HG03378 (cell line): ENCODE measurements at regions not wholly inside any gene's neighbourhood (a gene's known extent, or its start where the extent isn't known, plus 50 kb on each side); places are given as distances from the start of the nearest gene placed in this dataset.

Experiments used
- ATAC-seq: cut with Tn5 transposase; IDR thresholded peaks from one replicate; pipeline ENCODE4 v1.9.1; 2021; ENCODE audit warnings: mild to moderate bottlenecking, moderate library complexity; ENCODE audit not compliant: unreplicated experiment

DNA sequence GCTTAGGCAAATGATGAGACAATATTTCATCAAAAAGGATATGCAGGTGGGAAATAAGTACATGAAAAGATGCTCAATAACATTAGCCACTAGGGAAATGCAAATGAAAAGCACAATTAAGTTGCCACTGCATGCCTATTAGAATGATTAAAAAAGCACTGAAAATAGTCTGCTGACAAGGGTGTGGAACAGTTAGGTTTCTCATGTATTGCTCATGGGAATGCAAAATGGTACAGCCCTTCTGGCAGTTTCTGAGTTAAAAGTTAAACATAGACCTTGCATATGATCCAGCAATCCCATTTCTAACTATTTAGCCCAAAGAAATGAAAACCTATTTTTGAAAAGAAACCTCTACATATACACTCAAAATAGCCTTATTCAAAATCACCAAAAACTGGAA, 393.0 kb downstream of the BMP4 start:
- no peak for ATAC-seq

DNA sequence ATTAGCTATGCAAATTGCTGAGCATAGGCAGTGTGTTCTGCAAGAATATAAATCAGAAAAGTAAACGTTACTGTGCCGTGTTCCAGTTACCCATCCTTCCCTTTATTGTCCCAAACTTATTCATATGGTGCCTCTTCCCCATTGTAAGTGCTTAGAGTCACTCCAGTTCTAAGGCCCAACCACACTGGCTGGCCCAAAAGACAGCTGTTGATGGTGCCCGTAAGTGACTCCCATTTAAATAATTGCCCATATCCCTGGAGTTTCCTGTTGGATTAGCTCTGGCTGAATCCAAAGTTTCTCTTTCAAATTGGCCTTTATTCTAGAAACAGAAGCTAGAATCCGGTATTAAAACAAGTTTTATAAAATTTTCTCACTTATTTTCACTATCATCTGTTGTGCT, 400.1 kb upstream of the DDHD1 start:
- no peak for ATAC-seq

DNA sequence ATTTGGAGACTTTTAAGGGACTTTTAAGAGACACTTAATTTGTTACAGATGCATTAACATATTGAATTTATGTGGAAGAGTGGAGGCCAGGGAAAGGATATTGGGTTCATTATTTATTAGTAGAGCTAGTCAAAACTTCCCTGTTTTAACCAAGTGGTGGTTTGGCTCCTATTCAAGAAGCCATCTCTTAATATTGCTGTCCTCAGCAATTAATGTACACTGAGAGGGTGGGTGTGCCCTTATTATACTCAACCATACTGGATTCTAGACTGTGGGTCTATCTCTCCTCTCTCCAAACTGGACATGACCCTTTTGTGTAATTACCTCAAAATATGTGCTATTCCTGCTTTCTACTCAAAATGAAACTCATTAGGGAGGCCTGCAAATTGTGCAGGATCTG, 398.7 kb upstream of the DDHD1 start:
- ATAC-seq = no peak

DNA sequence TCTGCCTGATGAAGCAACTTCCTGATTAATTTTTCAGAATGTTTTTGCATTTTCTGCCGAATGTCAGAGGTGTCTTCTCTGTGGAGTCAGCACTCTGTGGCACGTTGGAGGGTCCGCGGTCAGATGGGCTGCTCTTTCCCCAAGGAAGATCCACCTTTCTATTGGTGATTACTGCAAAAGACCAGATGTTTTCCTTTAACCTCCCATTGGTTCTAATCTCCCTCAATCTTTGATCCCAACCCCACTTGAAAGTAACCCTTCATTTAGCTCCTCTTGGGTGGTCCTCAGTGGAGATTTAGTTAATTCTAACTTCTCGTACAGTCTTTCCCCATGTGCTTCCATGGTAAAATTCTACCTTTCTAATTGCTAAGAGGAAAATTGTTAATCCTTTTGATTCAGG, 397.7 kb upstream of the DDHD1 start:
- ATAC-seq = no peak

DNA sequence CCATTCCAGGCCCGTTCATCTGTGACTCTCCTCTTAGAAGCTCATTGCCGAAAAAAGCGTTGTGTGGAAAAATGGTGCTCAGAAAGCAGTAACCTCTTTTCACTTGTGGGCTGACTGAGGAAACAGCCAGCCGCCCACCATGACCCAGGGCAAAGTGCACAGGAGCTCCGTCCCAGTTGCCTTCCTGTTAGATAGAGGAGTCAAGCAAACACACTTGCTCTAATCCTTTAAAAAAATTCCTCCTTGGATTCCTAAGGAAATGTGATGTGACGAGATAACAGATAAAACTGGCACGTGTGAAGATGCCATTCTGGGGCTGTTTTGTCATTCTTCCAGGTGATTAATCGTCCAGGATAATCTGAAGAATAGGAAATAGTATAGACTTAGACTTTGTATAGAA, 396.8 kb upstream of the DDHD1 start:
- ATAC-seq = no peak

DNA sequence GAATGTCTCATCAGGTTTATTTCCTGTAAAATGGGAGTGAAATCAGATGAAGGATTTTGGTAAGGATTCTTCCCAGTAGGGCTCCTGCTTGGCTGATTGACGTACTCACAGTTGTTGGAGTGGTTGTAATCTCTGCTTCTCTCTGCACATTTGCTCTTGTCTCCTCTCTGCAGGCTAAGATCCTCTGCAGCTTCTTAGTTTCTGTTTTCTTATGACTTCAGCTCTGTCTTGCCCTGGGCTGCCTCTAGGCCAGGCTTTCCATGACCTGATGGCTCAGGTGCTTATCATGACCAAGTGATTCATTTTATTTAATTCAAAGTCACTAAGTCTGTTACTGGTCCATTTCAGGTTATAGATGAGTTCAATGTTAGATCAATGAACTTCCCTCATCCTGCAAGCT, 394.5 kb upstream of the DDHD1 start:
- no peak for ATAC-seq

DNA sequence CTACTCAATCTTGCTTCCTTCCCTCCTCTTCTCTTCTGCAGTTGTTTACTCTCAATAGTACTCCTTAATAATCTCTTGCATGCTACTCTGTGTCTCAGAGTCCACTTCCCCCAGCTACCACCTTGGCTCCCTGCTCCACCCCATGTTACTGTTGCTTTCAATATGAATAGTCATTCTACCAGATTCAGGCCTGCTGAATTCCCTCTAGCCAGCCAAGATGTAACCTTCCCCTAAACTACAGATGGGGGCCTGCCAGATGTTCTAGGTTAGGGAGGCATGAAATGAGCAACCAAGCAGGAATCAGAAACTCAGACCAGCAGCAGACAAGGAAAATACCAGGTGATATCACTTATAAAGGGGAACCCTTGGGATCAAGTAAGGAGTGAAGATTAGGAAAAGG, 392.1 kb upstream of the DDHD1 start:
- peak; percentile 68 for ATAC-seq

DNA sequence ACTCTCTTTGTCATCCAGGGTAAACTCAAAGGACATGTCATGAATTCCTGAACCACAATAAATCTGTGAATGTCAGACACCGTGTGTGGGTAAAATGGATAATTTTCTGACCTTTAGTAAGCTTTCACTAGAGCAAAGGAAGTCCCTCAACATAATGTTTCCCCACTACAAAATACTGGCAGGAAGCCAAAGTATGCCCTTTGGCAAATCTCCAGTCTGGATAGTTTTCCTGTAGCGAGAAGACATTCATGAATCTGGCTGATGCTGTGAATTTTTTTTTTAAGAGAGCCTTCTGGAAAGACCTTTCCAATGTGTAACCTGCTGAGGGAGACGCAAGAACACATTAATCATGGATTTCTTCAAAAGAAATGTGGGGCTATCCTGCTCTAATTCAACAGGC, 389.6 kb upstream of the DDHD1 start:
- no peak for ATAC-seq

DNA sequence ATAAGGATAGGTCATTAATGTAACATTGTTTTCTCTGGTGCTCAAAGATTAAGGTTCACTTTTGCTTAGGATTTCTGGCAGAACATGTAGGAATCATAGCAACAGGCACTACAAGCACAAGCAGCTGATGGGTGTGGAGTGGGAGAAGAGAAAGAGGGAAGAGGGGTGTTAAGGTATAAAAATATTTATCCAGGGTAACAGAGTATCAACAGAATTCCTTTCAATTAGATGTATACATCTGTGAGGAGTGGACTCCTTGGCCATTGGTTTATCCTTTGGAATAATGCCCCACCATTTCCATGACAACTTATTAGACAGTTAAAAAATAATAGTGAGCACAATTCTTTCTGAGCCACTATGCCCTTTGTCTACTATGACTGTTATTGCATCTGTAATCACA, 388.3 kb upstream of the DDHD1 start:
- ATAC-seq = no peak

DNA sequence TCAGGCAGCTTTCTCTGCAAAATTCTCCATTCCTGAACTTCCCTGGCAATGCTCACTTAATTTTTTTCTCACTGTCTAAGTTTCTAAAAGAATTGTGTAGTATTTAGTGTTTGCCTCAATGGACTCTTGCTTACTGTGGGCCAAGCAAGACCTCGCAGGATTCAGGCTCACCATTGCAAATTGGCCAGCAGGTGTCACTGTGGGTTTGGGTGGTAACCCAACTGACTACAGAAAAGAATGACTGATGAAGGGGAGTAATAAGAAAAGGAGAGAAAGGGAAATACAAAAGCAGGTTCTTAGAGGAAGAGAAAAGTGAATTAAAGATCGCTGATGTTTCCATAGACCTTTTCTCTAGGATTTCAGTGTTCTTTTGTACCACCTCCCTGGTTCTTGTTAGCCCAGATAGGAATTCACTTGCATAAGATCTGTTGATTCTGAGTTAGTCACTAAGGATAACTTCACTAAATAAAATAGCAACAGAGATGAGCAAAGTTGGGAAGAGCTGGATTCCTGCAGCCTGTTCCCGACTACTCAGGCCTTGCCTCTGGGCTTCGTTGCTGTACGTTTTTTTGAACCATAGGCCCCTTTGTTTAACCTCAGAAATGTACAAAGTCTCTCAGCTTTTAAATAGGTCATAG, 386.5 kb upstream of the DDHD1 start:
- ATAC-seq = peak; percentile 72

DNA sequence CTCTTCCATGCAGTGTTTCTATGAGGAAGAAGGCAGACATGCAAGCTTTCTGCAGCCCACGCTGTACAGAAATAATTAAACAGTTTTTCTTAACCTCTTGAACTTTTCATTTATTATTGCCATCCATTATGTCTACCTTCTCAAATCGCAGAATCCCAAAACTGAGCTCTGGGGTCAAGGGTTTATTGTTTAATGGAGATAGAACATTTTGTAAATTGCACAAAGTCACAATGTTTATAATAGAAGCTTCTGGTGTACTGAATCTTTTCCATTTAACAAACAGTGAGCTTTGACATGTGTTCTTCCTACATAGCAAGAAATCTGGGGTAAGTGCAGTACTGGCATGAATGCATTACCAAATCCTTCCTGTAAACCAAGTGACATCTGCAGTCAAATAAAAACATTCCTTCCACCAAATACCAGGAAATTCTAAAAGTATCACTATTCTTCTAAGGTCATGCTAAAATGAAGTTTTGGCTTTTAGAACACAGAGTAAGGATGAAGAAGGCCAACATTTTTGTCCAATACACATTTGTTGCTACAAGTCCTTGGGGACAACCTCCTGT, 385.3 kb upstream of the DDHD1 start:
- ATAC-seq = no peak

DNA sequence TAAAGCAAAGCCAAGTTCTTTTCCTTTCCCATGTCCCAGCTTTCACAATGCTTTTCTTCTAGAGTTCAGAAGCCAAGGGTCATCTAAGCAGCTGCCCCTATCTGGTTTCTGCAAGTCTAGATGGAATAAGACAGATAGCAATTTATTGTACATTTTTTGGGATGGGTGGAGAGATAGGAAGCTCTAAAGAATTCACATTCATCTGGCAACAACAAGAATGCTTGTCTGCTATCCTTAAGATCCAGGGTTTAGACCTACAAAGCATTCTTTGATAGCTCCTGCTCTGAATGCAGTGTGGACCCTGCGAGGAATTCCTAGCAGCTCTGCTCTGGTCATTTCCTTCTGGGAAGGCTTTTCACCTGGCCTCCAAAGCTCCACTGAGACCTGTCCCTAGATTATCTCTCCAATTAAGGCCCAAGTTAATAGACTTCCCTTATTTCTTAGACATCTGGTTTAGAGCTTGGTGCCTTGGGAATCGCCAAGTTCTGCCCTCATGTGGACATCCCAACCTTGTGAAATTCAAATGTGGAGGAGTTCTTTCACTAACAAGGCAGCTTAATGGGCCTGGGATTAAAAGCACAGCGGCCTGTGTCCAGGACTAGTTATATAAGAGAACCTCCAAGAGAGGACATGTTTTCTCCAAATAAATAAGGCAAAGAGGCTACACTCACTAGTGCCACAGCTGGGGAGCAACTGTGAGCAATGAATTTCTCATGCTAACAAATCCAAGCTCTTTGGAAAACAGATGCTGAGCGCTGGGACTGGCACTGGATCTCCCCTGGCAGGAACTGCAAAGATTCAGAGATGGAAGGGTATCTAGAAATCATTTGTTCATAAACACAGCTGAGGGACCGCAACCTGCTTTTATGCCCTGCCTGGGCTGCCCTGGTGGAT, 384.5 kb upstream of the DDHD1 start:
- no peak for ATAC-seq

DNA sequence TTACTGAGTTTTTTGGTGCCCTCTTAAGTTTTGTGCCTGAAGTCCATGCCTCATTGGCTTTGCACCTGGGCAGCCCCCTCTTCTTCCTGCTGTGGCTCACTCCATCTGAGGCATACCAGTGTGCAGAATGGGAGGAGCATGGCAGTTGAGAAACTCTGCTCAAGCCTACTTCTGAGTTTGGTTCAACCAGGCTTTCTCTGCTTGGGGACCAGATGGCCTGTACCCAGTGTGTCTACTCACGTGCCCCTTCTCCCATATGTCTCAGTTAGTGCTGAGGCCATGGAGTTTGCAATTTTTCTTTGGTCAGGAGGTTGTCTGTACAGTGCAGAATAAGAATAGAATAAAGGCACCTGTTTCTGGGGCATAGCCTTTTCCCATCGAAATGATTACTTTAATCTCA, 383.3 kb upstream of the DDHD1 start:
- no peak for ATAC-seq

DNA sequence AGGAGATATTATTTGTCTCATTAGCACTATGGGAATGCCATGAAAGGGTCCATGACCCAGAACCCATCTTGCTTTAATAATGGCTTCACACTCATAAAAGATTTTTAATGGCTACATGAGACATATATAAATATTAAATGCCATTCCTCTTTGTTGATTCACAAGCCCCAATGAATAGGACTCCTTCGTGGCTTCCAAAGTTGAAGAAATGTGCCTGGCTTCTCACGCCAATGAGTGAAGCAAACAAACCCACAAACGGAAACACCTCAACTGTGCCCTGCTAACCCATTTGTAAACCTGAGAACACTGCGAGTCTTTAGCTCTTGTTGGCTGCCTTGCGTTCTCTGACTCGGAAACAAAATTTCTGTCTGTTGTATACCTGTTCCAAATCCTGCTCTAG, 381.7 kb upstream of the DDHD1 start:
- ATAC-seq = no peak

DNA sequence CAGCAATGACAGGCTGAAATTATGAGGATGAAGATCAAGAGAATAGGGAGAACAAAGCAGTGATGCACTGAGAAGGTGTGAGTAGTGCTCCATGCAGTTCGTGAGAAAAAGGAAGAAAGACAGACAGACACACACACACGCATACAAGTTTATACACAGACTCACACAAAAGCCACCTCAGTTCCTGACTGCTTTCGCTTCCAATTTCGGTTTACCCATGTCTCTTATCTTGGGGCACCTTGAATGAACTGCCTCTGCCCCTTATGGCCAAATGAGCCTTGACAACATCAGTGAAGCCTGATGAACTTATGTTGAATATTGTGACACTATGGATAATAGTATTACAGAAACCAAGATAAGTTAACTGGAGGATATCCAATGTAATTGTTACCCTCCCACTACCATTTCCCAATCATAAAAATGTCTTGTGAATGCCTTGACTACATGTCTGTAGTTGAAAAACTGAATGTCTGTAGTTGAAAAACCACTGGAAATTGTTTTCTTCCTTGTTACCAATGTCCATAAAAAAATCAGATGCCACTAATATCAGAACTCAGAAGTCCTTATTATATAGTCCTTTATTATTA, 380.4 kb upstream of the DDHD1 start:
- no peak for ATAC-seq

DNA sequence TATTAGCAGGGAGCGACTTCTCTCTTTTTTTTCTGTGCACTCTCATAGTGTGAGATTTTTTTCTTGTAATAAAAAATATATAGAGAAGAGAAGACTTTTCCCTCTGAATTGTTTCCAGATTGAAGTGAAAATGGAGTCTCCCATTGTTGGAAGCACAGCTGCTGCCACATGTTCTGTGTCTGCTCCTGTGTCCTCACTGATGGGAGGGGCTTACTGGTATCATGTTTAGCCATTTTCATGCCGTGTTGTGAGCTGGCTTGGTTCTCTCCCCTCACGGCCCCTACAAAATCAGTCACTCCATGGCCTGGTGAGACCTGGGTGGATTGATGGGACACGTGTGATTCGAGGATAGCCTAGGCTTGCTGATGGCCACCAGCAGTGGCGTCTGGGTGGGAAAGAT, 379.7 kb upstream of the DDHD1 start:
- ATAC-seq = no peak

DNA sequence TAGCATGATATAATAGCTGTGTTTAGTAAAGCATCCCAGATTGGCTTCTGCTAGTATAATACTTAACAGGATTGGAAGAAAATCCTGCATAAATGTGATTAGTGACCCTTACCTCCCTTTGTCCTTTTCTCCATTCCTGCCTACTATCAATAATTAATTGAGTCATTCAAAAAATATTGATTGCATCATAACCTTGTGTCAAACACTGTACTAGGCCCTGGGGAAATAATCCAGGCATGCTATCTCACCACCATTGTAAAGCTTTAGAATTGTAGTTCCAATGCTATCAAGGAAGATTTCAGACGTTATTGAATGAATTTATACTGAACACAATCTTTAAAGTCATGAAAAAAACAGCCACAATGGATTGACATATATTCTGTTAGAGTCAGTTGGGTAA, 378.6 kb upstream of the DDHD1 start:
- ATAC-seq = no peak

DNA sequence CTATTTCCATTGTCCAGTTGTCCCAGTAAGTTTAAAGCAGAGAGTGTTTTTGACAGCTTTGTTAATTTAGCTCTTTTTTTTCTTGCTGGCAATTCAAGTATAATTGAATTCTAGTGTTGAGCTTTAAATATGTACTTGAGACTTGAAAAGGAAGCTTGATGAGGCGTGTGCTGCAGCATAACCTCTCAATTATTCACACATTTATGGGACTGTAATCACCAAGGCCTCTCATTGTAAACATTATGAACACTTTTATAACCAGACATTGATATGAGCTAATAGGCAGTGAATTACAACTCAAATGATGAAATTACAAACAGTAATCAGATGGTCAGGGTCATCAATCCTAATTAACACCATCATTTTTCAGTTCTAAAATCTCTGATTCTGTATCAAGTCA, 378.0 kb upstream of the DDHD1 start:
- no peak for ATAC-seq

DNA sequence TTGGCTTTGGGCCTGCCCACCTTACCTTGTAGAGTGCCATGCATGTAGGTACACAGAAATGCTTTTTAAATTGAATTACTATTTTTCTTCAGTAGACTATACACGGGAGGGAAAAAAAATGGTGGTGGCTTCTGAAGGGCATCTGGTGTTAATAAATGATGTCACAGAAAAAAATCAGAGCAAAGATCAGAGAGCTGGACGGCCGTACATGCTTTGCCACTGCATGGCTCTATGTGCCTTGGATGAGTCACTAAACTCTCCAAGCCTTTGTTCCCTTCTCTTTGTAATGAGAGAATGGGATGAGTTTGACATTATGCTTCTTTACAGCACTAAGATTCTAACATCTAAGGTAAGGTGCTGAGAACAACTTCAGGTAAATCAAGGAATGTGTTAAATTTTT, 376.4 kb upstream of the DDHD1 start:
- no peak for ATAC-seq

DNA sequence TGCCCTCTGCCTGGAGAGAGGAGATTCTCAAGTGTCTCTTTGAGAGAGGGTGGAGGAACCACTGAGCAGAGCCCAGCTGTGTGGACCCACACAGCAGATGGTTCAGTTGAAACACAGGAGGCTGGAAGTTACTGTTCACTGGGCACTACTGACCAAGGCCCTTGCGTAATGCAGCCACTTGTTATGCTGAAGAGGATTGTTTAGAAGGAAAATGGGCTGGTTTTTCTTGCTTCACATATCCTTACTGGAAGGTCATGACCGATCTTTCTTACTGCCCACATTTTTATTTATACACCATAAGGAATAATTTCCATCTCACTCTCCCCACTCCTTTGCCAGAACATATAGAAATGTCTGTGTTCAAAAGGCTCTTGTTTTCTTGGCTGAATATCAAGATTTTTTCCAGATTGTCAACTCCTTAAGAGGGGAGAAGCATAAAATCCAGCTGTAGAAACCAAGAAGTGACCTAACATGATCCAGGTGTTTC, 375.1 kb upstream of the DDHD1 start:
- no peak for ATAC-seq

DNA sequence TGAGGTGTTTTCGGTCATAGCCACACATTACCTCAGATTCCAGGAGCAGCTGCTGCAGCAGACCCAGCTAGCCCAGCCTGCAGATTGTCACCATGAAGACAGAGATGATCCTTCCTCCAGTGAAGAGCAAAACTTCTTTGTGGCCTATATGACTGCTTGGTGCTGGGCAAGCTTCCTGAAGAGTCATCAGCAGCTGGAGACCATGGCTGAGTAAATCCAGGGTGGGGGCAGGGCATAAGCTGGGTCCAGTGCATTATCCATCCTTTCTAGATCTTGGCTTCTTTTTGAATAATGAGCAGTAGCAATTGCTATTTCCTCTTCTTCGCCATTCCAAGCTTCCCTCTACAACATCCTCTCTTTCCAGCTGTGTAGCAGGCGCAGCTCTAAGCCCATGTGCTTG, 373.1 kb upstream of the DDHD1 start:
- no peak for ATAC-seq

DNA sequence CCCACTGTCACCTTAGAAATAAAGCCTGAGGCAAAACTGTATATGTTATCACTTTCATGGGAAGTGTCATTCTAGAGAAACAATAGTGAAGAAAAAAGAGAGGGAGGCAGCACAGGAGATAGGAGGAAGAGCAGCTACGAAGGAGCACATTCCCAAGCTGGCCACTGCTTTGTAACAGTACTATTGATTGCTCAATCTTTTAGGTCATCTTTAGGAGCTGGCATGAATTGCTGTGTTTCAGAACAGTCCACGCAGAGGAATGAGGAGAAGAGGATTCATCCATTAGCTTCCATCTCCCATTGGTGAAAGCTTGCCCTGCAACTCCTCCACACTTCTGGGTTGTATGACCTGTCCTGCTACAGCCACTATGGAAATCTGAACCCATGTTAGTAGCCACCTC, 372.5 kb upstream of the DDHD1 start:
- no peak for ATAC-seq
